Keratinocyte (primary cell): ENCODE measurements at regions not wholly inside any gene's neighbourhood (a gene's known extent, or its start where the extent isn't known, plus 50 kb on each side); places are given as distances from the start of the nearest gene placed in this dataset.

Source experiments
- CTCF ChIP-seq, 3 experiments: IDR thresholded peaks in 1 of 3; conservative IDR thresholded peaks in 1 of 3; optimal IDR thresholded peaks in 1 of 3; 2 replicates in 2 of 3; 3 replicates in 1 of 3; pipeline versions ENCODE3 to v1.5.1; 2011; ENCODE audit warnings: low read length in 3 of 3, mild to moderate bottlenecking in 3 of 3, moderate library complexity in 2 of 3, control low read depth in 1 of 3, inconsistent platforms in 1 of 3; ENCODE audit not compliant: insufficient read depth in 2 of 3; ENCODE audit errors: extremely low read depth in 1 of 3
- EZH2 ChIP-seq: IDR thresholded peaks from one replicate; pipeline ENCODE4 v1.6.1; 2012; ENCODE audit warnings: inconsistent platforms, mild to moderate bottlenecking, low read length, moderate library complexity

- TF ChIP-seq CTCF (optimal IDR thresholded peaks at IDR 0.05 in 1 of 3, IDR thresholded peaks at IDR 0.05 in 1 of 3, conservative IDR thresholded peaks at IDR 0.05 in 1 of 3; ENCODE audit: extremely low read depth in 1 of 3, insufficient read depth in 2 of 3, low read length in 3 of 3): no peak
- no peak for TF ChIP-seq EZH2
Observed at GRCh38 chr4:121229993-121230392, 65.9 kb upstream of the TNIP3 start.
